OCI-LY7 (cell line): ENCODE measurements at regions not wholly inside any gene's neighbourhood (a gene's known extent, or its start where the extent isn't known, plus 50 kb on each side); places are given as distances from the start of the nearest gene placed in this dataset.
"Not testable (repeated sequence)": the region's sequence is repeated elsewhere in the genome, so short reads cannot be mapped to it uniquely, and the experiment has no call there.

Experiments used
- BruUV-seq: library from RNA; stranded (reverse); fragments of 400-500 nt; replicated peaks from 2 replicates; lab custom pipeline; 2021; lab: Mats Ljungman, UMichigan
- CTCF ChIA-PET: fragments of 300-600 bp; sonication (Branson Sonifier 250); formaldehyde crosslinking; loops from one replicate; lab custom pipeline; 2022; ENCODE audit warnings: antibody characterized with exemption; ENCODE audit not compliant: unreplicated experiment; lab: Charles Lee
- POLR2A ChIA-PET: fragments of 300-600 bp; sonication (Branson Sonifier 250); formaldehyde crosslinking; loops from one replicate; lab custom pipeline; 2022; ENCODE audit warnings: antibody characterized with exemption; lab: Charles Lee
- DNase-seq: peaks from one replicate; pipeline ENCODE4 v3.0.0-alpha.2; 2015; ENCODE audit warnings: low spot score
- H2AFZ ChIP-seq: fragments of 200-600 bp; sonication (generic), shearing (Covaris generic); 2 replicates; pipeline ENCODE4 v1.6.1; 2014; ENCODE audit warnings: mild to moderate bottlenecking, antibody characterized with exemption, low read length, moderate library complexity
- H3K27ac ChIP-seq: fragments of 200-600 bp; sonication (generic); 2 replicates; pipeline ENCODE4 v1.5.1; 2014; ENCODE audit warnings: mixed run types, low read depth, mild to moderate bottlenecking, moderate library complexity, low read length, inconsistent platforms; ENCODE audit not compliant: poor library complexity, severe bottlenecking
- H3K36me3 ChIP-seq: fragments of 200-600 bp; sonication (generic); 2 replicates; pipeline ENCODE4 v1.6.1; 2014; ENCODE audit warnings: mild to moderate bottlenecking, antibody characterized with exemption, low read length, moderate library complexity, mixed read lengths; ENCODE audit not compliant: insufficient read depth
- H3K4me1 ChIP-seq: fragments of 200-600 bp; sonication (generic); 2 replicates; pipeline ENCODE4 v1.5.1; 2014; ENCODE audit warnings: mild to moderate bottlenecking, low read length; ENCODE audit not compliant: insufficient read depth, poor library complexity, severe bottlenecking
- H3K4me2 ChIP-seq: fragments of 200-600 bp; sonication (generic); 2 replicates; pipeline ENCODE4 v1.6.1; 2014; ENCODE audit warnings: mild to moderate bottlenecking, low read length
- H3K4me3 ChIP-seq: fragments of 200-600 bp; sonication (generic); 2 replicates; pipeline ENCODE4 v1.5.1; 2014; ENCODE audit warnings: mild to moderate bottlenecking, low read depth, low read length; ENCODE audit not compliant: poor library complexity, severe bottlenecking
- H3K79me2 ChIP-seq: fragments of 200-600 bp; sonication (generic); 2 replicates; pipeline ENCODE4 v1.6.1; 2016; ENCODE audit warnings: low read depth, mild to moderate bottlenecking, low read length, moderate library complexity, mixed read lengths; ENCODE audit not compliant: insufficient read depth
- H3K9me2 ChIP-seq: fragments of 200-600 bp; sonication (generic); 2 replicates; pipeline ENCODE4 v1.6.1; 2016; ENCODE audit warnings: mild to moderate bottlenecking, low read length, mixed read lengths; ENCODE audit not compliant: insufficient read depth
- H3K9me3 ChIP-seq: fragments of 200-600 bp; sonication (generic); 2 replicates; pipeline ENCODE4 v1.6.1; 2014; ENCODE audit warnings: mild to moderate bottlenecking, mixed run types, low read length, mixed read lengths
- H4K20me1 ChIP-seq: fragments of 200-600 bp; sonication (generic); 2 replicates; pipeline ENCODE4 v1.6.1; 2014; ENCODE audit warnings: mild to moderate bottlenecking, antibody characterized with exemption, low read length, moderate library complexity, mixed read lengths; ENCODE audit not compliant: insufficient read depth
- EZH2phosphoT487 ChIP-seq: fragments of 200-600 bp; sonication (generic); IDR thresholded peaks from 2 replicates; pipeline ENCODE4 v1.6.1; 2018; ENCODE audit warnings: low read depth, borderline replicate concordance, mild to moderate bottlenecking, mixed run types, antibody characterized with exemption, low read length, moderate library complexity, mixed read lengths
- intact Hi-C: fragments of 100-400 bp; cut with micrococcal nuclease; formaldehyde crosslinking; loops from one replicate; pipeline ENCODE4 v1.10.0; 2022; ENCODE audit not compliant: unreplicated experiment
- TF ChIP-seq, protein P1 (sequence below): fragments of 200-600 bp; sonication (generic); conservative IDR thresholded peaks from 2 replicates; pipeline ENCODE4 v1.5.1; 2014; ENCODE audit warnings: mild to moderate bottlenecking, antibody characterized with exemption, low read length, moderate library complexity, mixed read lengths

DNA sequence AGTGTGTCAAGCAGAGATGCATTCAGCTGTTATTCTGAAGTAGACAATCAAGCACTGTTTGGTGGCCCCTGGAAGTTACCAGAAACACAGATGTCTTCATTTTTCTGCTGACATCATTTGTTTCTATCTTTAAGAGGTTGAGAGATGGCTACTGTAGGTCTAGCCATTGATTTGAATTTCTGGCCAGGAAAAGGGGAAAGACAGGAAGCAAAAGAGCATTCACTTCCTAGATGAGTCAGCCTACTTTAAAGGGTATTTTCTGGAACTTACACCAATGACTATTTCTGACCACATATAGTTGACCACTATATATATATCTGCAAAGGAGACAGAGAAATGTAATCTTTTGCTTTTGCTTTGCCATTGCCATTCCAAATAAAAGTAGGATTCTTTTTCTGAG, 900.1 kb upstream of the SOX11 start:
- POLR2A ChIA-PET: no interaction called here
- Histone ChIP-seq H4K20me1 (no peaks in the 10 kb centered on the region), H3K79me2 (no peaks in the 10 kb centered on the region), H2AFZ (no peak overlapping the region), H3K4me3 (no peak overlapping the region), H3K4me1 (no peaks in the 10 kb centered on the region), H3K27ac (no peak overlapping the region), H3K36me3 (no peaks in the 10 kb centered on the region), H3K9me2 (no peaks in the 10 kb centered on the region), H3K4me2 (no peak overlapping the region), H3K9me3 (no peaks in the 10 kb centered on the region)
- intact Hi-C loops: no loop called here
- CTCF ChIA-PET: no interaction called here
- TF ChIP-seq, protein P1, sequence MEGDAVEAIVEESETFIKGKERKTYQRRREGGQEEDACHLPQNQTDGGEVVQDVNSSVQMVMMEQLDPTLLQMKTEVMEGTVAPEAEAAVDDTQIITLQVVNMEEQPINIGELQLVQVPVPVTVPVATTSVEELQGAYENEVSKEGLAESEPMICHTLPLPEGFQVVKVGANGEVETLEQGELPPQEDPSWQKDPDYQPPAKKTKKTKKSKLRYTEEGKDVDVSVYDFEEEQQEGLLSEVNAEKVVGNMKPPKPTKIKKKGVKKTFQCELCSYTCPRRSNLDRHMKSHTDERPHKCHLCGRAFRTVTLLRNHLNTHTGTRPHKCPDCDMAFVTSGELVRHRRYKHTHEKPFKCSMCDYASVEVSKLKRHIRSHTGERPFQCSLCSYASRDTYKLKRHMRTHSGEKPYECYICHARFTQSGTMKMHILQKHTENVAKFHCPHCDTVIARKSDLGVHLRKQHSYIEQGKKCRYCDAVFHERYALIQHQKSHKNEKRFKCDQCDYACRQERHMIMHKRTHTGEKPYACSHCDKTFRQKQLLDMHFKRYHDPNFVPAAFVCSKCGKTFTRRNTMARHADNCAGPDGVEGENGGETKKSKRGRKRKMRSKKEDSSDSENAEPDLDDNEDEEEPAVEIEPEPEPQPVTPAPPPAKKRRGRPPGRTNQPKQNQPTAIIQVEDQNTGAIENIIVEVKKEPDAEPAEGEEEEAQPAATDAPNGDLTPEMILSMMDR: no peak
- TF ChIP-seq EZH2phosphoT487: no peak
- BruUV-seq: no TSS peak
- no peak for DNase-seq

DNA sequence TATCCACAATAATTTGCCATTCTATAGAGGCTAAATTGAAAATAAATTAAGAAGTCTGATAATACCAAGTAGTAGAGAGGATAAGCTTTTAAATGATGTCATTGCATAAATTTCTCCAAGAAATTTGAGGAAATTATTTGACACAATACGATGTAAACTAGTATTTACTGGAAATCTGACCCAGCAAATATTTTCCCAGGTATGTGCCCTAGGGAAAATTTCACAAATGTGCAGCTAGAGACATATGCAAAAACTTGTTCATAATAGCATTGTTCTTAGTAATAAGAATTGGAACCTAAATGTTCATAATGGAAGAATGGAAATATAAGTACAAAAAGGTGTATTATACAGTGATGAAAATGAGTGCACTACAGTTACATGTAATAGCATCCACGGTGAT, 888.8 kb upstream of the SOX11 start:
- no peak for TF ChIP-seq EZH2phosphoT487
- TF ChIP-seq, protein P1: no peak
- no TSS peak for BruUV-seq
- H3K4me1 ChIP-seq: no peaks in the 10 kb centered on the region
- no peak overlapping the region for H3K27ac ChIP-seq
- H3K4me2 ChIP-seq: no peak overlapping the region
- POLR2A ChIA-PET: no interaction called here
- no peak overlapping the region for H2AFZ ChIP-seq
- H3K36me3 ChIP-seq: no peaks in the 10 kb centered on the region
- H3K9me2 ChIP-seq: no peaks in the 10 kb centered on the region
- H3K79me2 ChIP-seq: no peaks in the 10 kb centered on the region
- no peaks in the 10 kb centered on the region for H4K20me1 ChIP-seq
- CTCF ChIA-PET: no interaction called here
- H3K9me3 ChIP-seq: no peaks in the 10 kb centered on the region
- no peak for DNase-seq
- no peak overlapping the region for H3K4me3 ChIP-seq
- intact Hi-C loops: no loop called here

DNA sequence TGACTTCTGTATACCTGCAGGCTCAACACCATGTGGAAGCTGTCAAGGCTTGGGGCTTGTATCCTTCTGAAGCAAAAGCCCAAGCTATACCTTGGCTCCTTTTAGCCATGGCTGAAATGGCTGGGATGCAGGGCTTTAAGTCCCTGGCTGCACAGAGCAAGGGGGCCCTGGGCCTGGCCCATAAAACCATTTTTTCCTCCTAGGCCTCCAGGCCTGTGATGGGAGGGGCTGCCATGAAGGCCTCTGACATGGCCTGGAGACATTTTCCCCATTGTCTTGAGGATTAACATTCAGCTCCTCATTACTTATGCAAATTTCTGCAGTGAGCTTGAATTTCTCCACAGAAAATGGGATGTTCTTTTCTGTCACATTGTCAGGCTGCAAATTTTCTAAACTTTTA, 878.0 kb upstream of the SOX11 start:
- H3K9me3 ChIP-seq, H3K27ac ChIP-seq, BruUV-seq, intact Hi-C loops, H3K79me2 ChIP-seq, H3K4me1 ChIP-seq, CTCF ChIA-PET, H4K20me1 ChIP-seq, H3K36me3 ChIP-seq, H2AFZ ChIP-seq, DNase-seq, H3K4me3 ChIP-seq, POLR2A ChIA-PET, H3K9me2 ChIP-seq, H3K4me2 ChIP-seq: not testable (repeated sequence)
